ENCODE measurements at regions not wholly inside any gene's neighbourhood (a gene's known extent, or its start where the extent isn't known, plus 50 kb on each side); places are given as distances from the start of the nearest gene placed in this dataset.

GRCh38 chr1:29920316-29920715, 684.0 kb downstream of the PTPRU start:
- TF ChIP-seq CTCF (IDR thresholded peaks at IDR 0.05 in 4 of 5, conservative IDR thresholded peaks at IDR 0.05 in 1 of 5) (no peak), POLR2A (IDR thresholded peaks at IDR 0.05) (no peak)

Measured in gastrocnemius medialis (tissue), 4 donors.